Spleen (tissue), 7 donors: ENCODE measurements at regions not wholly inside any gene's neighbourhood (a gene's known extent, or its start where the extent isn't known, plus 50 kb on each side); places are given as distances from the start of the nearest gene placed in this dataset.

Experiments used
- POLR2A ChIP-seq, 3 donors: fragments of 450-650 bp; IDR thresholded peaks; one replicate each; pipeline ENCODE4 v1.5.1; 2017; ENCODE audit warnings: antibody characterized with exemption in 3 of 3, mild to moderate bottlenecking in 1 of 3
- POLR2AphosphoS5 ChIP-seq, 3 donors: sonication (generic); formaldehyde crosslinking; IDR thresholded peaks; one replicate each; pipeline ENCODE4 v1.5.1; 2017; ENCODE audit warnings: antibody characterized with exemption in 3 of 3
- TF ChIP-seq, protein P1 (sequence below), 11 experiments: fragments of 200-600 bp in 7 of 11; fragments of 450-650 bp in 4 of 11; sonication (generic) in 4 of 11; IDR thresholded peaks in 8 of 11; conservative IDR thresholded peaks in 3 of 11; 1 replicate in 7 of 11; 2 replicates in 4 of 11; pipeline versions ENCODE4 v1.4.0 to v1.8.0; 2016 to 2021; ENCODE audit warnings: antibody characterized with exemption in 11 of 11, inconsistent platforms in 4 of 11, mild to moderate bottlenecking in 1 of 11
- donor health status: DM: no; HTN: no; CAD: no; lungs with moderate emphysema.
- donor health status: DM: no; HTN: no; CAD: no.
- donor health status: DM: no; HTN: no; CAD: no.

DNA sequence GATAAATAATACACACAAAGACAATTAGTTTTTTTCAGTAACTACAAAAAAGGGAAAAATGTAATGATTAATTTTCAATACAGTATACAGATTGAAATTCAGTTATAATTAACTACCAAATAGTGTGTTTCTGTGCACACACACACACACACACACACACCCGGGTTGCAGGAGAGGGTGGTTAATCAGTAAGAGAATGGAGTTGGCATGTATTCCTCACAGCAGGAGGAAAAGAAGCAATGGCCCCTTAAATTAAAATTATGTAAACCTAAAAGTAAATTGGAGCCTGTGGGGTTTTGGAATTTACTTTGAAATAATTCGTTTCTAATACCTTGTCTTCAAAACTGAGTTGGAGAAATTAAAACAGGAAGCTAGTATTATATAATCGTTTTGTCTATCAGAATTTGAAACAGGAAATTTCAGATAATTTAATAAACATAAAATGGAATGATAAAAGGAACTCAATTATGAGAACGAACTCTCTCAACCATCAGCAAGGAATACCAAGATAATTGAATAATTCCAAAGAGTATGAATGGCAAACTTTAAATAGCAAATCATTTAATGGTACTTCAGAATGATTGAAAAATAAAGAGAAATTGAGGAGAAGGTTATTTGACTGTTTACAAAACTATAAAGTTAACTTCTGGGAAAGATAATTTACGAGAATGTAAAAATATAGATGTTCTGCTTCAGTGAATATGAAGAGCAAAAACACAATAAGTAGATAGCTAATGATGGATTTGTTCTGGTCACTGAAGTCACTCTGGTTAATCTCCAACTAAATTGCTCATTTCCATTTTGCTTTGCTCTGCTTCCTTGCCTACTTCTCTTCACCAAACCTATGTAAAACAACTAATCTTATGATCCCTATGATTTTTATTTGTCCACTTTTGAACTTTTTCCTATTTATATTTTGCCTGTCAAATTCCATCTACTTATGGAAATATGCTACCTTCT, 547.9 kb upstream of the ZP4 start:
- TF ChIP-seq, protein P1, sequence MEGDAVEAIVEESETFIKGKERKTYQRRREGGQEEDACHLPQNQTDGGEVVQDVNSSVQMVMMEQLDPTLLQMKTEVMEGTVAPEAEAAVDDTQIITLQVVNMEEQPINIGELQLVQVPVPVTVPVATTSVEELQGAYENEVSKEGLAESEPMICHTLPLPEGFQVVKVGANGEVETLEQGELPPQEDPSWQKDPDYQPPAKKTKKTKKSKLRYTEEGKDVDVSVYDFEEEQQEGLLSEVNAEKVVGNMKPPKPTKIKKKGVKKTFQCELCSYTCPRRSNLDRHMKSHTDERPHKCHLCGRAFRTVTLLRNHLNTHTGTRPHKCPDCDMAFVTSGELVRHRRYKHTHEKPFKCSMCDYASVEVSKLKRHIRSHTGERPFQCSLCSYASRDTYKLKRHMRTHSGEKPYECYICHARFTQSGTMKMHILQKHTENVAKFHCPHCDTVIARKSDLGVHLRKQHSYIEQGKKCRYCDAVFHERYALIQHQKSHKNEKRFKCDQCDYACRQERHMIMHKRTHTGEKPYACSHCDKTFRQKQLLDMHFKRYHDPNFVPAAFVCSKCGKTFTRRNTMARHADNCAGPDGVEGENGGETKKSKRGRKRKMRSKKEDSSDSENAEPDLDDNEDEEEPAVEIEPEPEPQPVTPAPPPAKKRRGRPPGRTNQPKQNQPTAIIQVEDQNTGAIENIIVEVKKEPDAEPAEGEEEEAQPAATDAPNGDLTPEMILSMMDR (IDR thresholded peaks at IDR 0.05 in 8 of 11, conservative IDR thresholded peaks at IDR 0.05 in 3 of 11), result no peak
- TF ChIP-seq POLR2AphosphoS5 (IDR thresholded peaks at IDR 0.05) (no peak), POLR2A (IDR thresholded peaks at IDR 0.05) (no peak)
